Keratinocyte (primary cell): ENCODE measurements at regions not wholly inside any gene's neighbourhood (a gene's known extent, or its start where the extent isn't known, plus 50 kb on each side); places are given as distances from the start of the nearest gene placed in this dataset.
A peak's percentile ranks its signal among the peaks of the same experiment; 100 is the strongest.

Experiments used
- DNase-seq: peaks from one replicate; pipeline ENCODE4 v3.0.0-alpha.2; 2011; ENCODE audit warnings: low read depth, missing footprints, low spot score
- FAIRE-seq: peaks from 2 replicates; lab custom pipeline; 2011; peaks lifted over from hg19 to GRCh38; lab: Jason Lieb, UNC
- H2AFZ ChIP-seq: 2 replicates; pipeline ENCODE4 v1.6.0; 2012; ENCODE audit warnings: low read length, control low read depth, inconsistent platforms; ENCODE audit not compliant: control insufficient read depth
- H3K27ac ChIP-seq: 2 replicates; pipeline ENCODE4 v1.5.1; 2011; ENCODE audit warnings: low read length; ENCODE audit not compliant: control insufficient read depth, insufficient read depth
- H3K27me3 ChIP-seq: 3 replicates; pipeline ENCODE4 v1.6.0; 2011; ENCODE audit warnings: low read length; ENCODE audit not compliant: control insufficient read depth, insufficient read depth; ENCODE audit errors: extremely low read depth
- H3K36me3 ChIP-seq, 2 experiments: 2 replicates in 1 of 2; 3 replicates in 1 of 2; pipeline ENCODE4 v1.5.1; 2011; ENCODE audit warnings: low read length in 2 of 2, mild to moderate bottlenecking in 1 of 2; ENCODE audit not compliant: control insufficient read depth in 2 of 2, insufficient read depth in 2 of 2; ENCODE audit errors: extremely low read depth in 1 of 2
- H3K4me1 ChIP-seq: 3 replicates; pipeline ENCODE4 v1.5.1; 2011; ENCODE audit warnings: low read length; ENCODE audit not compliant: control insufficient read depth, insufficient read depth; ENCODE audit errors: extremely low read depth
- H3K4me2 ChIP-seq: 3 replicates; pipeline ENCODE4 v1.6.0; 2011; ENCODE audit warnings: low read depth, low read length; ENCODE audit not compliant: control insufficient read depth, insufficient read depth; ENCODE audit errors: extremely low read depth
- H3K4me3 ChIP-seq, 3 experiments: fragments of 200-600 bp in 1 of 3; sonication (generic) in 1 of 3; 2 replicates in 2 of 3; 3 replicates in 1 of 3; pipeline ENCODE4 v1.5.1; 2011 to 2016; ENCODE audit warnings: low read length in 3 of 3, mild to moderate bottlenecking in 3 of 3, control low read depth in 2 of 3, inconsistent platforms in 1 of 3, low read depth in 1 of 3, mixed read lengths in 1 of 3, mixed run types in 1 of 3, moderate library complexity in 1 of 3; ENCODE audit not compliant: control insufficient read depth in 2 of 3, insufficient read depth in 2 of 3; ENCODE audit errors: extremely low read depth in 1 of 3
- H3K79me2 ChIP-seq: 2 replicates; pipeline ENCODE4 v1.6.0; 2012; ENCODE audit warnings: low read length; ENCODE audit not compliant: control insufficient read depth, insufficient read depth
- H3K9ac ChIP-seq: 3 replicates; pipeline ENCODE4 v1.6.0; 2011; ENCODE audit warnings: low read length; ENCODE audit not compliant: control insufficient read depth, insufficient read depth; ENCODE audit errors: extremely low read depth
- H3K9me1 ChIP-seq: 3 replicates; pipeline ENCODE4 v1.6.0; 2011; ENCODE audit warnings: low read length; ENCODE audit not compliant: control insufficient read depth, insufficient read depth; ENCODE audit errors: extremely low read depth
- H3K9me3 ChIP-seq: 2 replicates; pipeline ENCODE4 v1.5.1; 2012; ENCODE audit warnings: low read depth, low read length; ENCODE audit not compliant: control insufficient read depth
- H4K20me1 ChIP-seq: 3 replicates; pipeline ENCODE4 v1.6.0; 2011; ENCODE audit warnings: low read length; ENCODE audit not compliant: control insufficient read depth, insufficient read depth; ENCODE audit errors: extremely low read depth
- EZH2 ChIP-seq: IDR thresholded peaks from one replicate; pipeline ENCODE4 v1.6.1; 2012; ENCODE audit warnings: inconsistent platforms, mild to moderate bottlenecking, low read length, moderate library complexity
- dilution Hi-C: fragments of 300-500 bp; cut with MboI; formaldehyde crosslinking; loops from one replicate; pipeline ENCODE4 v1.7.0; 2020; ENCODE audit warnings: low sequenced_read_pairs; ENCODE audit not compliant: extremely low pct_ligation_motif_present
- TF ChIP-seq, protein P1 (sequence below), 3 experiments: IDR thresholded peaks in 1 of 3; conservative IDR thresholded peaks in 1 of 3; optimal IDR thresholded peaks in 1 of 3; 2 replicates in 2 of 3; 3 replicates in 1 of 3; pipeline versions ENCODE3 to v1.5.1; 2011; ENCODE audit warnings: low read length in 3 of 3, mild to moderate bottlenecking in 3 of 3, moderate library complexity in 2 of 3, control low read depth in 1 of 3, inconsistent platforms in 1 of 3; ENCODE audit not compliant: insufficient read depth in 2 of 3; ENCODE audit errors: extremely low read depth in 1 of 3

DNA sequence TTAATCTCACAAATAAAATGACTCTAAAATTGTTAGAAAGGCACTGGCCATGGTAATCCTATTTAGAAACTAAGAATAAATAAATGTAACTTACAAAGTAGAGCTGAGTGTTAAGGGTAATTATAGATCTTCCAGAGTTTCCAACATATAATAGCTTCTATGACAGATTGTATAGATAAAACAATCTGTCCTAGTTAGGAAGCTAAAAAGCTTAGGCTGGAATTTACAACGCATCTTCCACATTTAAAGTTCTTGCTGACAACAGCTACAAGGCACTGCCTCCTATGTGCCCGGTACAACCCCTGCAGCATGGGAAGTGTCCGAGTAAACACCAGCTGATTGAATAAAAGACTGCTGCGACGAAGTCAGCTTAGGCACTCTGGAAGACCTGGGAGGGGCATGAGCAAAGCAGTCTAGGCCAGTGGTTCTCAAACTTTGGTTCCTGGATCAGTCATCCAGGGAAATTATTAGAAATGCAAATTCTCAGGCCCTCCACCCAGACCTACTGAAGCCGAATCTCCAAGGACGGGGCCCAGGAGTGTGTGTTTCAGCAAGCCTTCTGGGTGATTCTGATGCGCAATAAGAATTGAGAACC is 635.6 kb upstream of the TBX3 start:
- H3K9me1 ChIP-seq: no peaks in the 10 kb centered on the region
- no peak overlapping the region for H2AFZ ChIP-seq
- H3K4me3 ChIP-seq: no peak overlapping the region
- DNase-seq (no peak), FAIRE-seq (no peak)
- H3K27ac ChIP-seq: no peak overlapping the region
- dilution Hi-C loops: no loop called here
- H3K27me3 ChIP-seq: no peaks in the 10 kb centered on the region
- no peak overlapping the region for H3K4me2 ChIP-seq
- TF ChIP-seq EZH2: no peak
- TF ChIP-seq, protein P1, sequence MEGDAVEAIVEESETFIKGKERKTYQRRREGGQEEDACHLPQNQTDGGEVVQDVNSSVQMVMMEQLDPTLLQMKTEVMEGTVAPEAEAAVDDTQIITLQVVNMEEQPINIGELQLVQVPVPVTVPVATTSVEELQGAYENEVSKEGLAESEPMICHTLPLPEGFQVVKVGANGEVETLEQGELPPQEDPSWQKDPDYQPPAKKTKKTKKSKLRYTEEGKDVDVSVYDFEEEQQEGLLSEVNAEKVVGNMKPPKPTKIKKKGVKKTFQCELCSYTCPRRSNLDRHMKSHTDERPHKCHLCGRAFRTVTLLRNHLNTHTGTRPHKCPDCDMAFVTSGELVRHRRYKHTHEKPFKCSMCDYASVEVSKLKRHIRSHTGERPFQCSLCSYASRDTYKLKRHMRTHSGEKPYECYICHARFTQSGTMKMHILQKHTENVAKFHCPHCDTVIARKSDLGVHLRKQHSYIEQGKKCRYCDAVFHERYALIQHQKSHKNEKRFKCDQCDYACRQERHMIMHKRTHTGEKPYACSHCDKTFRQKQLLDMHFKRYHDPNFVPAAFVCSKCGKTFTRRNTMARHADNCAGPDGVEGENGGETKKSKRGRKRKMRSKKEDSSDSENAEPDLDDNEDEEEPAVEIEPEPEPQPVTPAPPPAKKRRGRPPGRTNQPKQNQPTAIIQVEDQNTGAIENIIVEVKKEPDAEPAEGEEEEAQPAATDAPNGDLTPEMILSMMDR (optimal IDR thresholded peaks at IDR 0.05 in 1 of 3, IDR thresholded peaks at IDR 0.05 in 1 of 3, conservative IDR thresholded peaks at IDR 0.05 in 1 of 3; ENCODE audit: extremely low read depth in 1 of 3, insufficient read depth in 2 of 3, low read length in 3 of 3): no peak
- no peaks in the 10 kb centered on the region for H4K20me1 ChIP-seq
- H3K9me3 ChIP-seq: no peaks in the 10 kb centered on the region
- H3K79me2 ChIP-seq: no peaks in the 10 kb centered on the region
- no peak overlapping the region for H3K9ac ChIP-seq
- no peaks in the 10 kb centered on the region for H3K36me3 ChIP-seq
- peaks cover 27% of the 10 kb centered on the region for H3K4me1 ChIP-seq

GRCh38 chr12:115313929-115314328 is 630.0 kb upstream of the TBX3 start:
- DNase-seq (peak; percentile 69), FAIRE-seq (peak; percentile 98)
- no peak overlapping the region for H3K9ac ChIP-seq
- dilution Hi-C loops: no loop called here
- peak overlapping the region; percentile 49 for H3K4me2 ChIP-seq
- H3K4me3 ChIP-seq: no peak overlapping the region
- no peaks in the 10 kb centered on the region for H3K9me1 ChIP-seq
- H3K9me3 ChIP-seq: no peaks in the 10 kb centered on the region
- H4K20me1 ChIP-seq: no peaks in the 10 kb centered on the region
- no peaks in the 10 kb centered on the region for H3K79me2 ChIP-seq
- TF ChIP-seq, protein P1 (optimal IDR thresholded peaks at IDR 0.05 in 1 of 3, IDR thresholded peaks at IDR 0.05 in 1 of 3, conservative IDR thresholded peaks at IDR 0.05 in 1 of 3; ENCODE audit: extremely low read depth in 1 of 3, insufficient read depth in 2 of 3, low read length in 3 of 3): no peak
- TF ChIP-seq EZH2: no peak
- H3K27me3 ChIP-seq: no peaks in the 10 kb centered on the region
- no peak overlapping the region for H3K27ac ChIP-seq
- no peaks in the 10 kb centered on the region for H3K36me3 ChIP-seq
- H3K4me1 ChIP-seq: peaks cover 15% of the 10 kb centered on the region
- H2AFZ ChIP-seq: peak overlapping the region; percentile 8
